Vagina (tissue), 2 donors: ENCODE measurements at regions not wholly inside any gene's neighbourhood (a gene's known extent, or its start where the extent isn't known, plus 50 kb on each side); places are given as distances from the start of the nearest gene placed in this dataset.

Source experiments
- CTCF ChIP-seq, 3 experiments: fragments of 450-650 bp in 2 of 3; fragments of 200-600 bp in 1 of 3; sonication (generic) in 1 of 3; IDR thresholded peaks; one replicate each; pipeline ENCODE4 v1.5.1; 2017 to 2019; ENCODE audit warnings: antibody characterized with exemption in 3 of 3, mild to moderate bottlenecking in 2 of 3, moderate library complexity in 2 of 3
- POLR2A ChIP-seq, 2 donors: fragments of 450-650 bp; IDR thresholded peaks; one replicate each; pipeline ENCODE4 v1.6.1; 2017; ENCODE audit warnings: antibody characterized with exemption in 2 of 2, mild to moderate bottlenecking in 2 of 2, moderate library complexity in 2 of 2

GRCh38 chr12:59845293-59845692 is 249.5 kb downstream of the SLC16A7 start:
- TF ChIP-seq POLR2A (IDR thresholded peaks at IDR 0.05) (no peak), CTCF (IDR thresholded peaks at IDR 0.05) (no peak)
